SHP77 (cell line): ENCODE measurements at regions not wholly inside any gene's neighbourhood (a gene's known extent, or its start where the extent isn't known, plus 50 kb on each side); places are given as distances from the start of the nearest gene placed in this dataset.
"Not testable (repeated sequence)": the region's sequence is repeated elsewhere in the genome, so short reads cannot be mapped to it uniquely, and the experiment has no call there.

ENCODE experiments used
- DNase-seq, 2 experiments: peaks; one replicate each; lab custom pipeline; 2025; lab: John Stamatoyannopoulos, UW

- no peak for DNase-seq
Observed at GRCh38 chr7:106345421-106346166, 60.8 kb upstream of the NAMPT start.

- DNase-seq: no peak
Observed at GRCh38 chr7:106344861-106345260, 60.1 kb upstream of the NAMPT start.

- DNase-seq: no peak
Observed at GRCh38 chr7:106344211-106344610, 59.4 kb upstream of the NAMPT start.

- DNase-seq: not testable (repeated sequence)
Observed at GRCh38 chr7:106342049-106342448, 57.3 kb upstream of the NAMPT start.

GRCh38 chr7:106340247-106340596 is 55.4 kb upstream of the NAMPT start:
- DNase-seq: not testable (repeated sequence)

GRCh38 chr7:106339513-106340246 is 54.9 kb upstream of the NAMPT start:
- DNase-seq: no peak

GRCh38 chr7:106337754-106338153 is 53.0 kb upstream of the NAMPT start:
- no peak for DNase-seq

- no peak for DNase-seq
Observed at GRCh38 chr7:106335814-106336213, 51.0 kb upstream of the NAMPT start.
